Testis (tissue), 2 donors: ENCODE measurements at regions not wholly inside any gene's neighbourhood (a gene's known extent, or its start where the extent isn't known, plus 50 kb on each side); places are given as distances from the start of the nearest gene placed in this dataset.

Experiments used
- POLR2A ChIP-seq: fragments of 450-650 bp; IDR thresholded peaks from one replicate; pipeline ENCODE4 v1.6.1; 2017; ENCODE audit warnings: antibody characterized with exemption, mild to moderate bottlenecking, moderate library complexity
- TF ChIP-seq, protein P1 (sequence below), 3 experiments: fragments of 450-650 bp in 2 of 3; fragments of 200-600 bp in 1 of 3; sonication (generic) in 1 of 3; IDR thresholded peaks; one replicate each; pipeline ENCODE4 v1.5.1; 2016 to 2019; ENCODE audit warnings: antibody characterized with exemption in 3 of 3, mild to moderate bottlenecking in 2 of 3, moderate library complexity in 1 of 3

DNA sequence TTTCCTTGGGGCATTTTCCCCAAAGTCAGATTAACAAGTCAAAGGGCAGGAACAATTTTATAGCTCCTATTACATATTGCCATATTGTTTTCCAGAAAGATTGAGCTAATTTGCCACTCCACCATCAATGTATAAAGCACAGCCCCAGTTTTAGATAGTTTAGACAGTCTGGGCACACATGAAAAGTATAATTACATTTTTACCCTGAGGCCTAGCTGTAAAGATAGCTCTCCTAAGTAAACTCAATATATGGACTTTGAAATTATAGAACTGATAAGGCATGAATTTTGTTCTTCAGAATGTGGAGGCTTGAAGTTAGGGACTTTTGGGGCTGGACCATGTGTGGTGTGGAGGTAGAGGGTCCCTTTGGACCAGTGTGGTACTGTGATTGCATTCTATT, 166.0 kb downstream of the FHIP1A start:
- TF ChIP-seq, protein P1, sequence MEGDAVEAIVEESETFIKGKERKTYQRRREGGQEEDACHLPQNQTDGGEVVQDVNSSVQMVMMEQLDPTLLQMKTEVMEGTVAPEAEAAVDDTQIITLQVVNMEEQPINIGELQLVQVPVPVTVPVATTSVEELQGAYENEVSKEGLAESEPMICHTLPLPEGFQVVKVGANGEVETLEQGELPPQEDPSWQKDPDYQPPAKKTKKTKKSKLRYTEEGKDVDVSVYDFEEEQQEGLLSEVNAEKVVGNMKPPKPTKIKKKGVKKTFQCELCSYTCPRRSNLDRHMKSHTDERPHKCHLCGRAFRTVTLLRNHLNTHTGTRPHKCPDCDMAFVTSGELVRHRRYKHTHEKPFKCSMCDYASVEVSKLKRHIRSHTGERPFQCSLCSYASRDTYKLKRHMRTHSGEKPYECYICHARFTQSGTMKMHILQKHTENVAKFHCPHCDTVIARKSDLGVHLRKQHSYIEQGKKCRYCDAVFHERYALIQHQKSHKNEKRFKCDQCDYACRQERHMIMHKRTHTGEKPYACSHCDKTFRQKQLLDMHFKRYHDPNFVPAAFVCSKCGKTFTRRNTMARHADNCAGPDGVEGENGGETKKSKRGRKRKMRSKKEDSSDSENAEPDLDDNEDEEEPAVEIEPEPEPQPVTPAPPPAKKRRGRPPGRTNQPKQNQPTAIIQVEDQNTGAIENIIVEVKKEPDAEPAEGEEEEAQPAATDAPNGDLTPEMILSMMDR (IDR thresholded peaks at IDR 0.05) = no peak
- TF ChIP-seq POLR2A = no peak
